ENCODE measurements at regions not wholly inside any gene's neighbourhood (a gene's known extent, or its start where the extent isn't known, plus 50 kb on each side); places are given as distances from the start of the nearest gene placed in this dataset.

GRCh38 chr5:8844206-8844605, 701.7 kb downstream of the SEMA5A start:
- H3K4me3 ChIP-seq (ENCODE audit: low read length): no peak overlapping the region
- H4K20me1 ChIP-seq (ENCODE audit: insufficient read depth, low read length): no peaks in the 10 kb centered on the region
- H3K27ac ChIP-seq (ENCODE audit: low read length): no peak overlapping the region
- no peak overlapping the region for H3K4me2 ChIP-seq (ENCODE audit: low read length)
- H3K4me1 ChIP-seq (ENCODE audit: low read length): no peaks in the 10 kb centered on the region
- no peak overlapping the region for H2AFZ ChIP-seq (ENCODE audit: low read depth, low read length)
- no peak overlapping the region for H3K9ac ChIP-seq (ENCODE audit: low read length)
- H3K36me3 ChIP-seq (replicated peaks; ENCODE audit: low read depth, low read length): no peaks in the 10 kb centered on the region
- H3K27me3 ChIP-seq (ENCODE audit: low read depth, low read length): no peaks in the 10 kb centered on the region
- no peak for TF ChIP-seq EZH2phosphoT487 (IDR thresholded peaks at IDR 0.05; ENCODE audit: low read depth)
- TF ChIP-seq CTCF (IDR thresholded peaks at IDR 0.05; ENCODE audit: low read depth, low read length): no peak
- H3K79me2 ChIP-seq (ENCODE audit: low read length): no peaks in the 10 kb centered on the region
- no peaks in the 10 kb centered on the region for H3K9me3 ChIP-seq (ENCODE audit: insufficient read depth, low read length)

DNA sequence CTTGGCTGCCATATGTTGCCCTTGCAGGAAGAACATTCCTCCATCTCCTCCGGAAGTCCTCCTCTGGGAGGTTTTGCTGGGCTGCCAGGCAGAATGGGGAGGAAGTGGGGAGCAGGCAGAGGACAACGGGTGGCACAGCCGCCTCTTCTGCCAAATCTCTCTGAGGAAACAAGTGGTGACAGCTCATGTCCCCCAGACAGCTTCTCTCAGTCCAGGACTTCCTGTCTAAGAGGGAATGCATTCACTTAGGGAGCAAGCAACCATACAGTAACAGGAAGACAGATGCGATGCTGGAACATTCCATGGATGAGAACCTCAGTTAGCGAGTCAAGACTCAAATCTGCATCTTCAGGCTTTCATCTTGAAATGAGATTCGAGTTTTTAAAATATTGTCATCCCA, 701.0 kb downstream of the SEMA5A start:
- H2AFZ ChIP-seq (ENCODE audit: low read depth, low read length): no peak overlapping the region
- H4K20me1 ChIP-seq (ENCODE audit: insufficient read depth, low read length): no peaks in the 10 kb centered on the region
- no peaks in the 10 kb centered on the region for H3K4me1 ChIP-seq (ENCODE audit: low read length)

GRCh38 chr5:8845296-8845695, 700.6 kb downstream of the SEMA5A start:
- no peak overlapping the region for H3K27ac ChIP-seq (ENCODE audit: low read length)
- H3K9me3 ChIP-seq (ENCODE audit: insufficient read depth, low read length): no peaks in the 10 kb centered on the region
- no peaks in the 10 kb centered on the region for H3K27me3 ChIP-seq (ENCODE audit: low read depth, low read length)
- no peak overlapping the region for H2AFZ ChIP-seq (ENCODE audit: low read depth, low read length)
- no peaks in the 10 kb centered on the region for H3K4me1 ChIP-seq (ENCODE audit: low read length)
- no peak for TF ChIP-seq CTCF (IDR thresholded peaks at IDR 0.05; ENCODE audit: low read depth, low read length)
- no peaks in the 10 kb centered on the region for H3K36me3 ChIP-seq (replicated peaks; ENCODE audit: low read depth, low read length)
- H3K4me3 ChIP-seq (ENCODE audit: low read length): no peak overlapping the region
- no peak overlapping the region for H3K9ac ChIP-seq (ENCODE audit: low read length)
- H3K4me2 ChIP-seq (ENCODE audit: low read length): no peak overlapping the region
- H4K20me1 ChIP-seq (ENCODE audit: insufficient read depth, low read length): no peaks in the 10 kb centered on the region
- no peaks in the 10 kb centered on the region for H3K79me2 ChIP-seq (ENCODE audit: low read length)

More for the DNA sequence above, 701.0 kb downstream of the SEMA5A start:
- TF ChIP-seq EZH2phosphoT487 (IDR thresholded peaks at IDR 0.05; ENCODE audit: low read depth) (no peak), CTCF (IDR thresholded peaks at IDR 0.05; ENCODE audit: low read depth, low read length) (no peak)
- H3K4me3 ChIP-seq (ENCODE audit: low read length): no peak overlapping the region
- H3K27ac ChIP-seq (ENCODE audit: low read length): no peak overlapping the region
- no peak overlapping the region for H3K9ac ChIP-seq (ENCODE audit: low read length)
- H3K4me2 ChIP-seq (ENCODE audit: low read length): no peak overlapping the region
- no peaks in the 10 kb centered on the region for H3K79me2 ChIP-seq (ENCODE audit: low read length)
- H3K9me3 ChIP-seq (ENCODE audit: insufficient read depth, low read length): no peaks in the 10 kb centered on the region
- H3K36me3 ChIP-seq (replicated peaks; ENCODE audit: low read depth, low read length): no peaks in the 10 kb centered on the region
- no peaks in the 10 kb centered on the region for H3K27me3 ChIP-seq (ENCODE audit: low read depth, low read length)

- Histone ChIP-seq H3K9ac (ENCODE audit: low read length) (no peak overlapping the region), H4K20me1 (ENCODE audit: insufficient read depth, low read length) (no peaks in the 10 kb centered on the region), H3K27me3 (ENCODE audit: low read depth, low read length) (no peaks in the 10 kb centered on the region), H3K4me2 (ENCODE audit: low read length) (no peak overlapping the region), H3K27ac (ENCODE audit: low read length) (no peak overlapping the region), H3K36me3 (replicated peaks; ENCODE audit: low read depth, low read length) (no peaks in the 10 kb centered on the region), H3K9me3 (ENCODE audit: insufficient read depth, low read length) (no peaks in the 10 kb centered on the region), H3K4me1 (ENCODE audit: low read length) (no peaks in the 10 kb centered on the region), H3K4me3 (ENCODE audit: low read length) (no peak overlapping the region), H2AFZ (ENCODE audit: low read depth, low read length) (no peak overlapping the region), H3K79me2 (ENCODE audit: low read length) (no peaks in the 10 kb centered on the region)
- no peak for TF ChIP-seq CTCF (IDR thresholded peaks at IDR 0.05; ENCODE audit: low read depth, low read length)
- no peak for TF ChIP-seq EZH2phosphoT487 (IDR thresholded peaks at IDR 0.05; ENCODE audit: low read depth)
Observed at GRCh38 chr5:8848366-8848765, 697.5 kb downstream of the SEMA5A start.
